ENCODE measurements at regions not wholly inside any gene's neighbourhood (a gene's known extent, or its start where the extent isn't known, plus 50 kb on each side); places are given as distances from the start of the nearest gene placed in this dataset.

DNA sequence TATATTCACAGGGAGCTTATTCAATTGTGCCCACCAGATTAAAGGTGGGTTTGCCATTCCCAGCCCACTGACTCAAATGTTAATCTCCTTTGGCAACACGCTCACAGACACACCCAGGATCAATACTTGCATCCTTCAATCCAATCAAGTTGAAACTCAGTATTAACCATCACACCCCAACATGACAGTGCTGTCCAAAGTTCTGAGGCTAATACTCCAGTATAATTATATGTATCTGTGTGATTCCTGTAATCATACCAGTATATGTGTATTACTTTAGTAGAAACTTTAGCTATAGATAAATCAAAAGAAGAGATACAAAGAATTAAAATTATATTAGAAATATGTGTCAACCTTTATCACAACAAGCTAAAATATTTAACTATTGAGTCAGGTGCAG lies 1166.0 kb downstream of the ZPLD1 start:
- TF ChIP-seq CTCF (IDR thresholded peaks at IDR 0.05; ENCODE audit: low read depth, low read length), result no peak
- TF ChIP-seq, protein P1, sequence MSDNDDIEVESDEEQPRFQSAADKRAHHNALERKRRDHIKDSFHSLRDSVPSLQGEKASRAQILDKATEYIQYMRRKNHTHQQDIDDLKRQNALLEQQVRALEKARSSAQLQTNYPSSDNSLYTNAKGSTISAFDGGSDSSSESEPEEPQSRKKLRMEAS (IDR thresholded peaks at IDR 0.05; ENCODE audit: low read depth, low read length), result no peak

All from NB4 (cell line).